ENCODE measurements at regions not wholly inside any gene's neighbourhood (a gene's known extent, or its start where the extent isn't known, plus 50 kb on each side); places are given as distances from the start of the nearest gene placed in this dataset.

GRCh38 chr15:58291848-58292247, 139.9 kb upstream of the LIPC start:
- TF ChIP-seq CTCF (IDR thresholded peaks at IDR 0.05) (no peak), EP300 (IDR thresholded peaks at IDR 0.05) (no peak)

All from ovary (tissue), 3 donors.